Stimulated activated CD8-positive, alpha-beta memory T cell treated with anti-CD3 and anti-CD28 coated beads, Interleukin-15, amount 100 ng/mL, for 1 hour (primary cell): ENCODE measurements at regions not wholly inside any gene's neighbourhood (a gene's known extent, or its start where the extent isn't known, plus 50 kb on each side); places are given as distances from the start of the nearest gene placed in this dataset.
"Not testable (repeated sequence)": the region's sequence is repeated elsewhere in the genome, so short reads cannot be mapped to it uniquely, and the experiment has no call there.

ENCODE experiments used
- DNase-seq: peaks from one replicate; pipeline ENCODE4 v3.0.0-alpha.2; 2020; ENCODE audit warnings: low read depth

DNA sequence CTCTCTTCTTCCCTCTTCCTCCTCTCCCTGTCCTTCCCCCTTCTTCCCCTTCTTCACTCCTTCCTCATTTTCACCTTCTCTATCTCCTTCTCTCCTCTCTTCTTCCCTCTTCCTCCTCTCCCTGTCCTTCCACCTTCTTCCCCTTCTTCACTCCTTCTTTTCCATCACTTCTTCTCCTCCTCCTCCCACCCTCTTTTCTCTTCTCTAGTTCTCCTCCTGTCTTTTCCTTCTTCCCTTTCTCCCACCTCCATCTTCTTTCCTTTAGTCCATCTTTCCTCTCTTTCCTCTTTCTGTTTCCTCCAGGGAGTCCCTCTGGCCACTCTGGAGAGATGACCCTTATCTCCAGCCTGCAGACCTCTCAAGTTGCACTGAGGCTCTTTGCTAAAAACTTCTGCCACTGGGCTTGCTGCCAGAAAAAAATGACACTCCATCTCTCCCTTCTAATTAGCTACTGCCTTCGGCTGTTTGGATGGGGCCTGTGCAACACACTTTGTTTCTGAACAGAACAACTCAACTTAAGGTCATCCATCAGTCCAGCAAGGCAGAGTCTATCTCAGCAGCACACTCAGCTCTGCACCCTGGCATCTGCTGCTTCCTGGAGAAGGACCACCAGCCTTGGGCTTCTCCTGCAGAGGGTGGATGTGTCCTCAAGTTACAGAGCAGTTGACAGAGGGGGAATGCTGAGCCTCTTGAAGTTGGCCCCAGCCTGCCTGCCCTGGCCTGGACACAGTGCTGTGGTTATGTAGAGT is 538.8 kb downstream of the MATN1 start:
- no peak for DNase-seq

DNA sequence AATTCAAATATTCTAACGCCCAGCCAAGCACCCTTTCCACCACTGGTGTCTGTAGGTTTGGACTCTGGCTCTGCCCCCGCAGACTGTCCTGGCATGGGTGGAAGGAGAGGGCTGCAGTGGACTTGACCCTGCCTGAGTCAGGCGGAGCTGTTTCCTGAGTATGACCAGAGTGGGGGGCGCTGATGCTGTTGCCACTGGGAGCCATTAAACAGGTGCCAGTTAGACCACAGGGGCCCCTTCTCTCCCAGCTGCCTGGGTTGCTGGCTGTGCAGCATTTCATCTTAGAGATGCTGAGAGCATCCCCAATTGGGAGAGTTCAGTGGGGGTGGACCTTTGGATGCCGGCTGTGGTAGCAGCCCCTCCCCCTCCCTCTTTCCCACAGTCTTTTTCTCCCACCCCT is 539.5 kb downstream of the MATN1 start:
- DNase-seq = no peak

DNA sequence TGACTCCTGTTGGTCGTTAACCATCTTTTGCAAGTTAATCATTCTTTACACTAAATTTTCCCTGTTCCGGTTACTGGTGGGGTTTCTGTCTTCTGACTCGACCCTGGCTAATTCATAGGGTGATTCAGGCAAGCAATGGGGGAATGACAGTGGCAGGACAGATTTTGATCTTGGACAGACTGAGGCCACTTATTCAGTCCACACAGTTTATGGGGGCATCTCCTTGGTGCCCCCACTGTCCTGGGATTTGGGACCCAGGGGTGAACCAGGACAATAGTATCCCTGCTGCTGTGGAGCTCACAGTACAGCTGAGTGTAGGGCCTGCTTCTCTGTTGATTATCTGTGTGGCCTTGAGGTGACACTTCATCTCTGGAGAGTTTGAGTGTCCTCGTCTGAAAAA is 540.4 kb downstream of the MATN1 start:
- DNase-seq = no peak

GRCh38 chr1:30179942-30180543 is 543.3 kb downstream of the MATN1 start:
- DNase-seq = no peak

GRCh38 chr1:30176477-30176876 is 546.9 kb downstream of the MATN1 start:
- no peak for DNase-seq

DNA sequence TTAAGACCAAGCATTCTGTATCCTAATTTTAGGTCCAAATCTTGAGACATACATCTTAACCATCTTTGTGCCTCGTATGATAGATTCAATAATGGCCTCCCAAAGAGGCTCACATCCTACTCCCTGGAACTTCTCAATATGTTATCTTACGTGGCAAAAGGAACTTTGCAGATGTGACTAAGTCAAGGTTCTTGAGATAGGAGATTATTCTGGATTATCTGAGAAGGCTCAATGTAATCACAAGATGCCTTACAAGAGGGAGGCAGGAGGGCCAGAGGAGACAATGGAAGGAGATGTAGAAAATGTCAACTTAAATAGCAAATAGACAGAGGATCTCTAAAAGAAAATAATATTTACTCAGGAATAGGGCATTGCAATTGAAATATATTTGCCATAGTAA is 548.9 kb downstream of the MATN1 start:
- DNase-seq = no peak

- no peak for DNase-seq
These were observed 549.8 kb downstream of the MATN1 start for GRCh38 chr1:30173560-30173959.

DNA sequence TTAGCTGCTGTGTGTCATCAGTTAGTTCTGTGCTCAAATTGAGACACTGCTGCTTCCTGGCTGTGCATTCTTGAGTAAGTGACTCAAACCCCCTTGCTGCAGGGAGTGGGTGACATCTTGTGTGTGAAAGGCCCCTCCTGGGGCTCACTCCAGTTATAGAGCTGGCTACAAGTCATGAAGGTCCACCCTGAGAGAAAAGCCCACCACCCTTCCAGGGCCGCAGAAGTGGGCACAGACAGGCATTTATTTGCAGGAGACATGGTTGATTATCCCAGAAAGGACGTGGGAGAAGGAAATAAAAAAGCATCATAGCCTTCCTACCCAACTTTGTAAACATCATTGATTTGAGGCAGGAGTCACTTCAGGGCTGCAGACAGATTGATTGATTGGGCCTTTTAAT is 550.6 kb downstream of the MATN1 start:
- no peak for DNase-seq

DNA sequence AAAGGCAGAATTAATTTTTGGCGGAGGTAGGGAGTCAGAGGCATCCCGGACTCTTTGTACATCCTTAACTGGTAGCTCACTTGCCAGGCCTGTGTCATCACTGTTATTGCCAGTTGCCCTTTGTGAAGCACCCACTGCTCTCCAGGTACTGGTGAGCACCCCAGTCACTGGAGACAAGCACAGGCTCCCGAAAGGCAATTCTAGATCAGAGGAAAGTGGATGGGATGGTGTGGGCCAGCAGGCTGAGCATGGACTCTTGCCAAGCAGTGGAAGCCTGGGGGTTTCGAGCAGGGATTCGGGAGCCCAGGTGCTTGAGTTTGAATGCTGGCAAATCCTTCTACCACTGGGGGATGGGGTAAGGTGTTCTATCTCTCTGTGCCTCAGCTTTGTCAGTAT is 551.1 kb downstream of the MATN1 start:
- no peak for DNase-seq

DNA sequence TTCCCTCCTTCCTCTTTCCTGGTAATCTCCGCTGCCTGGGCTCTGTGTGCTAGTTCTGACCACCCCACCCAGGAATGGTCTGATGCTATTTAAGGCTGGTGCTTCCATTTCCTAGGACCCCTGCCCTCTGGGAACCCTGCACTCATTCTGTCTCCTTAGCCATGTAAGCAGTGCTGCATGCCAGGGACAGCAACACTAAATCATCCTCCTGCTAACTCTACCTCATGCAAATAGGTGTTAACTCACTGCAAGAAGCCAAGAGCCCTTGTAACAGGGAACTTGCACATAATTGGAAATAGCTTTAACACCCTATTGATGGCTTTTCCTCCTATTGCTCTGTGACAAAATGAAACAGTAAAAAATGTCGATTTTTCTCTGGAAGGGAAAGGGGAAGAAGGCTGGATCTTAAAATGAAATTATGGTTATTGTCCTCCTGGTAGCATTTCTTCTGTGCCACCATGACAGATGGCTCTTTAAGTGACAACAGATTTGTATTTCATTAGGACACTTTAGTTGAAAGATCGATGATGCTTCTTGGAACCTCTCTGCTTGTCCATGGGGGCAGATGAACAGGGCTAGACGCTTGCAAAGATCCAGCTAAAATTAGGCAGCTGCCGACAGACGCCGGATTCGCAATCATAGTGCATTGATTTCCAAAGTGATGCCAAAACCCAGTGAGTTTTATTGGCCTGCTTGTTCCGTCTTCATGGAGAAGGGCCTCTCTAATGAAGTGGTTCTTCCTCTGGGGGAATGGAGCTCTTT is 551.7 kb downstream of the MATN1 start:
- DNase-seq = no peak

- no peak for DNase-seq
These were observed 554.1 kb downstream of the MATN1 start for GRCh38 chr1:30169269-30169668.

GRCh38 chr1:30166174-30166573 is 557.2 kb downstream of the MATN1 start:
- no peak for DNase-seq

GRCh38 chr1:30165116-30165515 is 558.3 kb downstream of the MATN1 start:
- no peak for DNase-seq

- no peak for DNase-seq
These were observed 558.7 kb downstream of the MATN1 start for GRCh38 chr1:30164693-30165092.

DNA sequence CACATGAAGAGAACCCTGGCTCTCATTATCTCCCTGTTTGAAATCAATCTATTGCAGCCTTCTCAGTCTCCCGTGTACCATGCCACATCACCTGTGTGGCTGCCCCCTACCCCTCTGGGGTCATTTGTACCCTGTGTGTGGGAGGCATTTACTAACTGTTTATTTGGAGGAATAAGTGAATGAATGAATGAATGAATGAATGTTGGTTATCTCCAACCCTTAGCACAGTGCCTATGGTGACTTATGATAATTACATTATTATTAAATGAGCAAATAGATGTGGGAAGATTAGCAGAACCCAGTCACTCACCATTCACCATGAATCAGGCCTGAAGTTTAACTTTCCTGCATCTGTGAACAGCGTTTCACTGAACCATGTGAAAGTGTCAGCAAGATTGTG is 560.8 kb downstream of the MATN1 start:
- no peak for DNase-seq

GRCh38 chr1:30161953-30162352 is 561.4 kb downstream of the MATN1 start:
- DNase-seq = no peak

- DNase-seq = no peak
These were observed 562.2 kb downstream of the MATN1 start for GRCh38 chr1:30160999-30161689.

- DNase-seq = no peak
These were observed 564.4 kb downstream of the MATN1 start for GRCh38 chr1:30159015-30159414.

GRCh38 chr1:30155698-30156097 is 567.7 kb downstream of the MATN1 start:
- not testable (repeated sequence) for DNase-seq

DNA sequence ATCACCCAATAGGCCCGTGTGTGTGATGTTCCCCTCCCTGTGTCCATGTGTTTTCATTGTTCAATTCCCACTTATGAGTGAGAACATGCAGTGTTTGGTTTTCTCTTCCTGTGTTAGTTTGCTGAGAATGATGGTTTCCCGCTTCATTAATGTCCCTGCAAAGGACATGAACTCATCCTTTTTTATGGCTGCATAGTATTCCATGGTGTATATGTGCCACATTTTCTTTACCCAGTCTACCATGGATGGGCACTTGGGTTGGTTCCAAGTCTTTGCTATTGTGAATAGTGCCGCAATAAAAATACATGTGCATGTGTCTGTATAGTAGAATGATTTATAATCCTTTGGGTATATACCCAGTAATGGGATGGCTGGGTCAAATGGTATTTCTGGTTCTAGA is 568.1 kb downstream of the MATN1 start:
- not testable (repeated sequence) for DNase-seq

- DNase-seq = no peak
These were observed 569.5 kb downstream of the MATN1 start for GRCh38 chr1:30153743-30154449.

DNA sequence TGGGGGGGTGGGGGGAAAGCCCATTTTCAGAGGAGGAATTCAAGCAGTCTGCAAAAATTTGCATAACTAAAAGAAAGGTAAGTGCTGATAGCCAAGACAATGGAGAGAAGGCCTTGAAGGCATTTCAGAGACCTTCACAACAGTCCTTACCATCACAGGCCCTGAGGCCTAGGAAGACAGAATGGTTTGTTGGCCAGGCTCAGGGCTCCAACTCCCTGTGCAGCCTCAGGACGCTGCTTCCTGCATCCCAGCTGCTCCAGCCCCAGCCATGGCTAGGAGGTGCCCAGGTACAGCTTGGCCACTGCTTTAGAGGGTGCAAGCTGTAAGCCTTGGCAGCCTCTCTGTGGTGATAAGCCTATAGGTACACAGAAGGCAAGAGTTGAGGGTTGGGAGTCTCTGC is 571.6 kb downstream of the MATN1 start:
- no peak for DNase-seq
